Activated CD4-positive, alpha-beta T cell treated with anti-CD3 and anti-CD28 coated beads for 4 hours (primary cell): ENCODE measurements at regions not wholly inside any gene's neighbourhood (a gene's known extent, or its start where the extent isn't known, plus 50 kb on each side); places are given as distances from the start of the nearest gene placed in this dataset.
"Not testable (repeated sequence)": the region's sequence is repeated elsewhere in the genome, so short reads cannot be mapped to it uniquely, and the experiment has no call there.

Experiments
- DNase-seq, 2 donors: peaks; one replicate each; pipeline ENCODE4 v3.0.0-alpha.2; 2020

- DNase-seq: no peak
Measured at GRCh38 chr2:160550048-160550447, 56.4 kb upstream of the RBMS1 start.

- DNase-seq: no peak
Measured at GRCh38 chr2:160551259-160551658, 57.7 kb upstream of the RBMS1 start.

- no peak for DNase-seq
Measured at GRCh38 chr2:160555420-160556071, 61.9 kb upstream of the RBMS1 start.

GRCh38 chr2:160557903-160558302 lies 64.3 kb upstream of the RBMS1 start:
- no peak for DNase-seq

- no peak for DNase-seq
Measured at GRCh38 chr2:160558531-160558930, 64.9 kb upstream of the RBMS1 start.

GRCh38 chr2:160561551-160562295 lies 68.1 kb upstream of the RBMS1 start:
- no peak for DNase-seq

GRCh38 chr2:160562730-160563129 lies 69.1 kb upstream of the RBMS1 start:
- DNase-seq: no peak

- no peak for DNase-seq
Measured at GRCh38 chr2:160564591-160564990, 71.0 kb upstream of the RBMS1 start.

- no peak for DNase-seq
Measured at GRCh38 chr2:160565099-160565845, 71.7 kb upstream of the RBMS1 start.

- no peak for DNase-seq
Measured at GRCh38 chr2:160566717-160567116, 73.1 kb upstream of the RBMS1 start.

- DNase-seq: no peak
Measured at GRCh38 chr2:160568856-160569255, 75.2 kb upstream of the RBMS1 start.

- no peak for DNase-seq
Measured at GRCh38 chr2:160570376-160570775, 76.8 kb upstream of the RBMS1 start.

- no peak for DNase-seq
Measured at GRCh38 chr2:160574468-160575140, 81.0 kb upstream of the RBMS1 start.

GRCh38 chr2:160575368-160575767 lies 81.8 kb upstream of the RBMS1 start:
- DNase-seq: no peak

GRCh38 chr2:160576054-160576499 lies 82.5 kb upstream of the RBMS1 start:
- no peak for DNase-seq

- not testable (repeated sequence) for DNase-seq
Measured at GRCh38 chr2:160577081-160577480, 83.5 kb upstream of the RBMS1 start.

- no peak for DNase-seq
Measured at GRCh38 chr2:160581035-160581434, 87.4 kb upstream of the RBMS1 start.

- no peak for DNase-seq
Measured at GRCh38 chr2:160581448-160581847, 87.8 kb upstream of the RBMS1 start.

GRCh38 chr2:160582081-160582480 lies 88.5 kb upstream of the RBMS1 start:
- no peak for DNase-seq

GRCh38 chr2:160582490-160583145 lies 89.0 kb upstream of the RBMS1 start:
- no peak for DNase-seq

GRCh38 chr2:160583146-160583535 lies 89.5 kb upstream of the RBMS1 start:
- DNase-seq: no peak

GRCh38 chr2:160583813-160584537 lies 90.4 kb upstream of the RBMS1 start:
- no peak for DNase-seq
